H9 (cell line): ENCODE measurements at regions not wholly inside any gene's neighbourhood (a gene's known extent, or its start where the extent isn't known, plus 50 kb on each side); places are given as distances from the start of the nearest gene placed in this dataset.

Experiments
- DNase-seq: peaks from one replicate; pipeline ENCODE4 v3.0.0-alpha.2; 2017
- H2AFZ ChIP-seq: one replicate; pipeline ENCODE4 v1.6.1; 2013; ENCODE audit warnings: mild to moderate bottlenecking, low read length, control low read depth, moderate library complexity
- H2AK5ac ChIP-seq: 2 replicates; pipeline ENCODE4 v1.6.1; 2013; ENCODE audit warnings: low read length, control low read depth, mixed read lengths; ENCODE audit not compliant: insufficient read length
- H2BK120ac ChIP-seq: one replicate; pipeline ENCODE4 v1.6.1; 2013; ENCODE audit warnings: low read depth, mild to moderate bottlenecking, low read length, control low read depth, inconsistent platforms; ENCODE audit not compliant: poor library complexity, severe bottlenecking
- H2BK12ac ChIP-seq: 2 replicates; pipeline ENCODE4 v1.6.1; 2013; ENCODE audit warnings: low read length, control low read depth, mixed read lengths, low read depth; ENCODE audit not compliant: insufficient read length
- H2BK15ac ChIP-seq: 2 replicates; pipeline ENCODE4 v1.6.1; 2013; ENCODE audit warnings: low read depth, low read length, control low read depth
- H2BK20ac ChIP-seq: one replicate; pipeline ENCODE4 v1.6.1; 2013; ENCODE audit warnings: low read depth, mild to moderate bottlenecking, low read length, control low read depth, inconsistent platforms; ENCODE audit not compliant: poor library complexity, severe bottlenecking
- H2BK5ac ChIP-seq: 2 replicates; pipeline ENCODE4 v1.6.1; 2013; ENCODE audit warnings: low read length, control low read depth, mixed read lengths; ENCODE audit not compliant: insufficient read length
- H3K14ac ChIP-seq: 2 replicates; pipeline ENCODE4 v1.6.1; 2013; ENCODE audit warnings: low read length, control low read depth; ENCODE audit not compliant: insufficient read depth
- H3K18ac ChIP-seq: 2 replicates; pipeline ENCODE4 v1.6.1; 2013; ENCODE audit warnings: low read depth, mild to moderate bottlenecking, mixed read lengths, low read length, control low read depth; ENCODE audit not compliant: insufficient read length
- H3K23ac ChIP-seq: 2 replicates; pipeline ENCODE4 v1.6.1; 2013; ENCODE audit warnings: low read length, control low read depth, mixed read lengths, low read depth; ENCODE audit not compliant: insufficient read length
- H3K23me2 ChIP-seq: 2 replicates; pipeline ENCODE4 v1.6.1; 2013; ENCODE audit warnings: low read depth, mild to moderate bottlenecking, mixed read lengths, low read length, control low read depth; ENCODE audit not compliant: insufficient read length, poor library complexity, severe bottlenecking
- H3K27ac ChIP-seq: 2 replicates; pipeline ENCODE4 v1.5.1; 2013; ENCODE audit warnings: low read length, control low read depth, mixed read lengths, low read depth; ENCODE audit not compliant: insufficient read length
- H3K27me3 ChIP-seq: 2 replicates; pipeline ENCODE4 v1.6.1; 2013; ENCODE audit warnings: low read length, control low read depth, inconsistent platforms; ENCODE audit not compliant: insufficient read depth
- H3K4ac ChIP-seq: 2 replicates; pipeline ENCODE4 v1.6.1; 2013; ENCODE audit warnings: low read depth, mild to moderate bottlenecking, control low read depth, inconsistent platforms, low read length, moderate library complexity
- H3K4me1 ChIP-seq: 2 replicates; pipeline ENCODE4 v1.6.1; 2013; ENCODE audit warnings: low read length, control low read depth, inconsistent platforms; ENCODE audit not compliant: insufficient read depth
- H3K4me2 ChIP-seq: 2 replicates; pipeline ENCODE4 v1.6.1; 2013; ENCODE audit warnings: low read length, control low read depth, mixed read lengths; ENCODE audit not compliant: insufficient read length, insufficient read depth
- H3K56ac ChIP-seq: 2 replicates; pipeline ENCODE4 v1.6.1; 2013; ENCODE audit warnings: low read depth, mild to moderate bottlenecking, mixed read lengths, low read length, control low read depth; ENCODE audit not compliant: insufficient read length
- H3K79me1 ChIP-seq: 2 replicates; pipeline ENCODE4 v1.6.1; 2013; ENCODE audit warnings: low read depth, mild to moderate bottlenecking, moderate library complexity, low read length, control low read depth, inconsistent platforms; ENCODE audit not compliant: insufficient read depth, poor library complexity, severe bottlenecking
- H3K79me2 ChIP-seq: 2 replicates; pipeline ENCODE4 v1.6.1; 2013; ENCODE audit warnings: low read length, control low read depth, inconsistent platforms; ENCODE audit not compliant: insufficient read depth
- H3K9ac ChIP-seq: 2 replicates; pipeline ENCODE4 v1.6.1; 2013; ENCODE audit warnings: low read length, control low read depth, mixed read lengths; ENCODE audit not compliant: insufficient read length; ENCODE audit errors: extremely low read depth
- H3K9me3 ChIP-seq: one replicate; pipeline ENCODE4 v1.6.1; 2013; ENCODE audit warnings: low read depth, low read length, inconsistent platforms; ENCODE audit not compliant: control insufficient read depth
- H3T11ph ChIP-seq: one replicate; pipeline ENCODE4 v1.6.1; 2013; ENCODE audit warnings: mild to moderate bottlenecking, low read length, control low read depth, inconsistent platforms
- H4K20me1 ChIP-seq: one replicate; pipeline ENCODE4 v1.6.1; 2013; ENCODE audit not compliant: control insufficient read depth, insufficient read length, insufficient read depth
- H4K5ac ChIP-seq: 2 replicates; pipeline ENCODE4 v1.6.1; 2013; ENCODE audit warnings: low read depth, mild to moderate bottlenecking, mixed read lengths, low read length, control low read depth; ENCODE audit not compliant: insufficient read length
- H4K8ac ChIP-seq: replicated peaks from 2 replicates; pipeline ENCODE4 v1.6.1; 2013; ENCODE audit warnings: low read length, control low read depth, mixed read lengths, low read depth; ENCODE audit not compliant: insufficient read length
- H4K91ac ChIP-seq: 2 replicates; pipeline ENCODE4 v1.6.1; 2013; ENCODE audit warnings: low read depth, mild to moderate bottlenecking, moderate library complexity, mixed read lengths, low read length, control low read depth; ENCODE audit not compliant: insufficient read length
- H3K27ac Mint-ChIP-seq, 3 experiments: 2 replicates in 2 of 3; 3 replicates in 1 of 3; pipeline ENCODE4 v1.8.0; 2020 to 2021; ENCODE audit warnings: mixed read lengths in 3 of 3, mild to moderate bottlenecking in 1 of 3, moderate library complexity in 1 of 3
- H3K27me3 Mint-ChIP-seq: 2 replicates; pipeline ENCODE4 v1.8.0; 2021; ENCODE audit warnings: low read depth, mild to moderate bottlenecking, moderate library complexity, mixed read lengths
- H3K36me3 Mint-ChIP-seq, 3 experiments: 2 replicates in 2 of 3; 3 replicates in 1 of 3; pipeline ENCODE4 v1.8.0; 2020 to 2021; ENCODE audit warnings: low read depth in 3 of 3, mixed read lengths in 3 of 3; ENCODE audit not compliant: insufficient read depth in 1 of 3
- H3K4me1 Mint-ChIP-seq, 2 experiments: 2 replicates each; pipeline ENCODE4 v1.8.0; 2020; ENCODE audit warnings: mixed read lengths in 2 of 2
- H3K4me3 Mint-ChIP-seq, 2 experiments: 2 replicates in 1 of 2; 3 replicates in 1 of 2; pipeline ENCODE4 v1.8.0; 2020 to 2021; ENCODE audit warnings: mild to moderate bottlenecking in 2 of 2, mixed read lengths in 2 of 2, moderate library complexity in 1 of 2
- H3K9me3 Mint-ChIP-seq, 2 experiments: 2 replicates in 1 of 2; 3 replicates in 1 of 2; pipeline ENCODE4 v1.8.0; 2020; ENCODE audit warnings: mild to moderate bottlenecking in 2 of 2, mixed read lengths in 2 of 2, moderate library complexity in 1 of 2
- CTCF ChIP-seq: fragments of 200-600 bp; sonication (generic); conservative IDR thresholded peaks from 3 replicates; pipeline ENCODE4 v1.8.0; 2021; ENCODE audit warnings: antibody characterized with exemption, mild to moderate bottlenecking
- WGBS: extraction: QIAGEN DNeasy Blood & Tissue Kit; methylation state at CpG from one replicate; pipeline ENCODE4 v1.1.7; 2013; ENCODE audit warnings: missing lambda C conversion rate, low lambda C conversion rate, mixed read lengths; ENCODE audit not compliant: insufficient read length; ENCODE audit errors: extremely low coverage; 5-methylcytosine and 5-hydroxymethylcytosine counted together

- Histone ChIP-seq H2BK12ac (no peak overlapping the region), H2BK20ac (no peak overlapping the region), H3K27me3 (no peaks in the 10 kb centered on the region), H3K18ac (no peak overlapping the region), H3K14ac (no peak overlapping the region), H3T11ph (no peak overlapping the region), H3K4me1 (peaks cover 10% of the 10 kb centered on the region), H2AFZ (no peak overlapping the region), H3K56ac (no peak overlapping the region), H3K4me2 (no peak overlapping the region), H2BK5ac (no peak overlapping the region), H4K20me1 (no peaks in the 10 kb centered on the region), H4K5ac (no peak overlapping the region), H3K79me2 (no peaks in the 10 kb centered on the region), H3K9me3 (no peaks in the 10 kb centered on the region), H3K23me2 (no peaks in the 10 kb centered on the region), H3K23ac (no peak overlapping the region), H3K79me1 (no peaks in the 10 kb centered on the region), H4K8ac (no peak overlapping the region), H2BK120ac (no peak overlapping the region), H4K91ac (no peak overlapping the region), H3K9ac (no peak overlapping the region), H2BK15ac (no peak overlapping the region), H2AK5ac (no peak overlapping the region), H3K4ac (no peak overlapping the region), H3K27ac (no peak overlapping the region)
- H3K27me3 Mint-ChIP-seq: peaks cover 15% of the 10 kb centered on the region
- WGBS: no CpG with 5 or more reads among the region's 4 CpGs
- peaks cover 56 to 59% of the 10 kb centered on the region in 2 experiments for H3K4me1 Mint-ChIP-seq
- TF ChIP-seq CTCF: no peak
- H3K9me3 Mint-ChIP-seq: no peaks in the 10 kb centered on the region; a peak in 1 of 5 replicates
- no peak overlapping the region for H3K27ac Mint-ChIP-seq
- no peak overlapping the region for H3K4me3 Mint-ChIP-seq
- no peak for DNase-seq
- peaks cover 0 to 2% (median 0%) of the 10 kb centered on the region in 3 experiments; a peak in 2 of 7 replicates for H3K36me3 Mint-ChIP-seq
Measured at GRCh38 chr6:165844801-165845364, 181.8 kb upstream of the PDE10A start.
